ENCODE measurements at regions not wholly inside any gene's neighbourhood (a gene's known extent, or its start where the extent isn't known, plus 50 kb on each side); places are given as distances from the start of the nearest gene placed in this dataset.

- Histone ChIP-seq H3K4me1 (no peaks in the 10 kb centered on the region), H3K27ac (no peak overlapping the region), H3K4me3 (no peak overlapping the region), H3K36me3 (no peaks in the 10 kb centered on the region), H3K27me3 (no peaks in the 10 kb centered on the region), H3K9me3 (no peaks in the 10 kb centered on the region)
- in situ Hi-C loops (cut with MboI; ENCODE audit: low sequenced_read_pairs in 4 of 4), result no loop called here
- no peak for DNase-seq
- intact Hi-C loops (cut with DNase I; ENCODE audit: low total_unique reads), result no loop called here
- ATAC-seq, result no peak
- TF ChIP-seq, protein P1, sequence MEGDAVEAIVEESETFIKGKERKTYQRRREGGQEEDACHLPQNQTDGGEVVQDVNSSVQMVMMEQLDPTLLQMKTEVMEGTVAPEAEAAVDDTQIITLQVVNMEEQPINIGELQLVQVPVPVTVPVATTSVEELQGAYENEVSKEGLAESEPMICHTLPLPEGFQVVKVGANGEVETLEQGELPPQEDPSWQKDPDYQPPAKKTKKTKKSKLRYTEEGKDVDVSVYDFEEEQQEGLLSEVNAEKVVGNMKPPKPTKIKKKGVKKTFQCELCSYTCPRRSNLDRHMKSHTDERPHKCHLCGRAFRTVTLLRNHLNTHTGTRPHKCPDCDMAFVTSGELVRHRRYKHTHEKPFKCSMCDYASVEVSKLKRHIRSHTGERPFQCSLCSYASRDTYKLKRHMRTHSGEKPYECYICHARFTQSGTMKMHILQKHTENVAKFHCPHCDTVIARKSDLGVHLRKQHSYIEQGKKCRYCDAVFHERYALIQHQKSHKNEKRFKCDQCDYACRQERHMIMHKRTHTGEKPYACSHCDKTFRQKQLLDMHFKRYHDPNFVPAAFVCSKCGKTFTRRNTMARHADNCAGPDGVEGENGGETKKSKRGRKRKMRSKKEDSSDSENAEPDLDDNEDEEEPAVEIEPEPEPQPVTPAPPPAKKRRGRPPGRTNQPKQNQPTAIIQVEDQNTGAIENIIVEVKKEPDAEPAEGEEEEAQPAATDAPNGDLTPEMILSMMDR (IDR thresholded peaks at IDR 0.05 in 4 of 5, conservative IDR thresholded peaks at IDR 0.05 in 1 of 5), result no peak
- TF ChIP-seq POLR2A (IDR thresholded peaks at IDR 0.05), result no peak
Observed at GRCh38 chr18:67347438-67347837, 169.1 kb downstream of the DSEL start.

DNA sequence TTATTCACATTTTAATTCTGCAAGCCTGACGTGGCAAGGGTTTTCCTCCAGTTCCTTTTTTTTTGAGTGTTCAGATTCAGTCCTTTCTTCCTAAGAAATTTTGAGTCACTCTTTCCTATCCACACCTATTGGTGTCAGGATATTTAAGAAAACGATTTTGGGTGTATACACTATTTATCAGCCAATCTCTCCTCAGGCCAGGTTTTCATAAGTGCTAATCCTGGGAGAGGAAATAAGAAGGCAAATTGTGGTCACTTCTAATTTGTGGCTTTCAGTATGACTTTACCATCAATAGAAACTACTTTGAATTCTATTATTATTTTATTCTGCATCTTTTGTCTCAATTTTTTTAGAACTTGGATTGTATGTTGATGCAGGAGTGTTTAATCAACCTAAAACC, 174.4 kb downstream of the DSEL start:
- ATAC-seq, result no peak
- in situ Hi-C loops (cut with MboI; ENCODE audit: low sequenced_read_pairs in 4 of 4), result no loop called here

DNA sequence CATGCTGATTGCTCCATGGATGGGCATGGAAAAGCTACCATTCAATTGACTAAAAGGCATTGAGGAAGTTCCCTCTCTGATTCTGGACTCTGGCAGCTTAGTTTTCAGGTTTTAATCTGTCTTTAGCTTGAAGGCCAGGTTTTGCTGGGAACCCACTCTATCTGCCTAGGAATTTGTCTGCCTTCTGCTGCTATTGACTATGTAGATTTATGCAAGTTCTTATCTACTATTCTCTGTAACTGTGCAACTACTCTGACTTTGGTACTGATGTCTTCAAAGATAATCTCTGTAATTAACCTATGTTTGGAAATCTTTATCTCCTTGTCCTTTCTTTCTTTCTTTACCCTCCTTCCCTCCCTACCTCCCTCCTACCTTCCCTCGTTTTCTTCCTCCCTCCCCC, 178.8 kb downstream of the DSEL start:
- Histone ChIP-seq H3K4me3 (no peak overlapping the region), H3K27ac (no peak overlapping the region), H3K27me3 (no peaks in the 10 kb centered on the region), H3K36me3 (no peaks in the 10 kb centered on the region), H3K9me3 (no peaks in the 10 kb centered on the region), H3K4me1 (no peaks in the 10 kb centered on the region)
- TF ChIP-seq, protein P1 (IDR thresholded peaks at IDR 0.05 in 4 of 5, conservative IDR thresholded peaks at IDR 0.05 in 1 of 5), result no peak
- no peak for TF ChIP-seq POLR2A (IDR thresholded peaks at IDR 0.05)
- in situ Hi-C loops (cut with MboI; ENCODE audit: low sequenced_read_pairs in 4 of 4) (no loop called here), intact Hi-C loops (cut with DNase I; ENCODE audit: low total_unique reads) (no loop called here)
- no peak for DNase-seq
- ATAC-seq, result no peak

More for the DNA sequence above, 174.4 kb downstream of the DSEL start:
- no peak overlapping the region for H3K4me3 ChIP-seq
- no peak overlapping the region for H3K27ac ChIP-seq
- no peaks in the 10 kb centered on the region for H3K9me3 ChIP-seq
- no peaks in the 10 kb centered on the region for H3K27me3 ChIP-seq
- no peak for DNase-seq
- no peaks in the 10 kb centered on the region for H3K36me3 ChIP-seq
- intact Hi-C loops (cut with DNase I; ENCODE audit: low total_unique reads), result no loop called here
- H3K4me1 ChIP-seq, result no peaks in the 10 kb centered on the region
- TF ChIP-seq POLR2A (IDR thresholded peaks at IDR 0.05), result no peak
- TF ChIP-seq, protein P1 (IDR thresholded peaks at IDR 0.05 in 4 of 5, conservative IDR thresholded peaks at IDR 0.05 in 1 of 5), result no peak

GRCh38 chr18:67331857-67332256, 184.7 kb downstream of the DSEL start:
- ATAC-seq, result no peak
- in situ Hi-C loops (cut with MboI; ENCODE audit: low sequenced_read_pairs in 4 of 4) (no loop called here), intact Hi-C loops (cut with DNase I; ENCODE audit: low total_unique reads) (no loop called here)
- H3K36me3 ChIP-seq, result no peaks in the 10 kb centered on the region
- TF ChIP-seq, protein P1 (IDR thresholded peaks at IDR 0.05 in 4 of 5, conservative IDR thresholded peaks at IDR 0.05 in 1 of 5), result no peak
- no peak for TF ChIP-seq POLR2A (IDR thresholded peaks at IDR 0.05)
- no peak overlapping the region for H3K27ac ChIP-seq
- H3K4me3 ChIP-seq, result no peak overlapping the region
- DNase-seq, result no peak
- no peaks in the 10 kb centered on the region for H3K27me3 ChIP-seq
- no peaks in the 10 kb centered on the region for H3K4me1 ChIP-seq
- no peaks in the 10 kb centered on the region for H3K9me3 ChIP-seq

DNA sequence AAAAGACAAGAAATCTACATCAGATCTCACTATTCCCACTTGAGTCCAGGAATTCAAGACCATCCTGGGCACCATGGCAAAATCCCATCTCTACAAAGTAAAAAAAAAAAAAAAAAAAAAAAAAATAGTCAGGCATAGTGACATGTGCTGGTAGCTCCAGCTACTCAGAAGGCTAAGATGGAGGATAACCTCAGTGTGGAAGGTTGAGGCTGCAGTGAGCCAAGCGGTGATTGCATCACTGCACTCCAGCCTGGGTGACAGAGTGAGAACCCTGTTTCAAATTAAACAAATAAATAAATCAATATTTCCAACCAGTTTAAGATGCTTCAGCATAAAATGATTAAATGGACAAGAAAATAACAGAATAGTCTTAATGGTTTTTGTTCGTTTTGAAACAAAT, 197.4 kb downstream of the DSEL start:
- Histone ChIP-seq H3K4me3 (no peak overlapping the region), H3K27me3 (no peaks in the 10 kb centered on the region), H3K4me1 (no peaks in the 10 kb centered on the region), H3K27ac (no peak overlapping the region), H3K36me3 (no peaks in the 10 kb centered on the region), H3K9me3 (no peaks in the 10 kb centered on the region)
- in situ Hi-C loops (cut with MboI; ENCODE audit: low sequenced_read_pairs in 4 of 4) (no loop called here), intact Hi-C loops (cut with DNase I; ENCODE audit: low total_unique reads) (no loop called here)
- TF ChIP-seq, protein P1 (IDR thresholded peaks at IDR 0.05 in 4 of 5, conservative IDR thresholded peaks at IDR 0.05 in 1 of 5), result no peak
- TF ChIP-seq POLR2A (IDR thresholded peaks at IDR 0.05), result no peak
- ATAC-seq (no peak), DNase-seq (no peak)

All from gastrocnemius medialis (tissue), 4 donors.